ENCODE measurements at regions not wholly inside any gene's neighbourhood (a gene's known extent, or its start where the extent isn't known, plus 50 kb on each side); places are given as distances from the start of the nearest gene placed in this dataset.

DNA sequence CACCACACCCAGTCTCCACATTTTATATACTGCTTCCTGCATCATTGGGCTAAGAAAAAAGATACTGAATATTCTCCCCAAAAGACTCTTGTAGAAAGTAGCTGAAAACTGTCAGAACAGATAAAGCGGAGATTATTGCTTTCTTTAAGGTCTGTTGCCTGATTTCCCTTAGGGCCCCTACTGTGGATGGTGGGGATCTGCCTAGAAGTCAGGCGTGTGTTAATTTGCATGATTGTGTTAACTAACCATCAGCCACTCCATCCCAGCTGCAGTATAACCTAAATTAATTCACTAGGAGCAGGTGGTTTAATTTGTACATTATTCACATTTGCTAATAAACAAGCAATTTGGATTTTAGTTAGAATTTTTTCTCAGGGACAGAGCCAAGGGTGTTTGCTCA is 360.3 kb downstream of the FBXW7 start:
- BruUV-seq (replicated peaks), result no TSS peak
- POLR2A ChIA-PET, result interaction anchor here (0.6 kb wide), 1 partner anchor 88 kb away, joined by 4 read pairs; no protein-coding TSS in a partner anchor
- CTCF ChIA-PET (ENCODE audit: unreplicated experiment), result no interaction called here

DNA sequence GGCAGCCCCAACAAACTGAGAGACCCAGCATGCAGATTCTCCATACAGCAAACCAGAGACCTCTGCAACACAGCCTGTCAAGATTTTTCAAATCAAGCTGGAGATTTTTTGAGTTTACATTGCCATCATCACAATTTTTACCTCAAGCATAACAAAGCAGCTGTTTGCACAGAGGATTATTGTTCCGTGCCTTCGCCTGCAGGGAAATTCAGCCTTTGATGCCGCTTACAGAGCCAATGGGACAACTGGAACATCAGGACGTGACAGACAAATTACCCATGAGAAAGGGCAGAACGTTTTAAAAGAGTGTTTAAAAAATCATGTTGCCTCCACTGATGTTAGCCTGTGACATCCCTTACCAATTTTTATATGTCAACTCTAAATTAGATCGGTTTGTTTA is 363.7 kb downstream of the FBXW7 start:
- CTCF ChIA-PET (ENCODE audit: unreplicated experiment), result no interaction called here
- no peak overlapping the region for H3K4me2 ChIP-seq (ENCODE audit: low read length)
- H3K4me3 ChIP-seq (ENCODE audit: low read depth, low read length, poor library complexity, severe bottlenecking), result no peak overlapping the region
- POLR2A ChIA-PET, result interaction anchor here (0.5 to 1.6 kb wide), 2 partner anchors 16 to 467 kb away, joined by 4 read pairs; no protein-coding TSS in a partner anchor
- H4K20me1 ChIP-seq (ENCODE audit: insufficient read depth, low read length), result no peaks in the 10 kb centered on the region
- no peak overlapping the region for H2AFZ ChIP-seq (ENCODE audit: low read length)
- H3K9me3 ChIP-seq (ENCODE audit: low read length), result no peaks in the 10 kb centered on the region
- H3K9me2 ChIP-seq (ENCODE audit: insufficient read depth, low read length), result no peaks in the 10 kb centered on the region
- TF ChIP-seq, protein P1, sequence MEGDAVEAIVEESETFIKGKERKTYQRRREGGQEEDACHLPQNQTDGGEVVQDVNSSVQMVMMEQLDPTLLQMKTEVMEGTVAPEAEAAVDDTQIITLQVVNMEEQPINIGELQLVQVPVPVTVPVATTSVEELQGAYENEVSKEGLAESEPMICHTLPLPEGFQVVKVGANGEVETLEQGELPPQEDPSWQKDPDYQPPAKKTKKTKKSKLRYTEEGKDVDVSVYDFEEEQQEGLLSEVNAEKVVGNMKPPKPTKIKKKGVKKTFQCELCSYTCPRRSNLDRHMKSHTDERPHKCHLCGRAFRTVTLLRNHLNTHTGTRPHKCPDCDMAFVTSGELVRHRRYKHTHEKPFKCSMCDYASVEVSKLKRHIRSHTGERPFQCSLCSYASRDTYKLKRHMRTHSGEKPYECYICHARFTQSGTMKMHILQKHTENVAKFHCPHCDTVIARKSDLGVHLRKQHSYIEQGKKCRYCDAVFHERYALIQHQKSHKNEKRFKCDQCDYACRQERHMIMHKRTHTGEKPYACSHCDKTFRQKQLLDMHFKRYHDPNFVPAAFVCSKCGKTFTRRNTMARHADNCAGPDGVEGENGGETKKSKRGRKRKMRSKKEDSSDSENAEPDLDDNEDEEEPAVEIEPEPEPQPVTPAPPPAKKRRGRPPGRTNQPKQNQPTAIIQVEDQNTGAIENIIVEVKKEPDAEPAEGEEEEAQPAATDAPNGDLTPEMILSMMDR (conservative IDR thresholded peaks at IDR 0.05; ENCODE audit: low read length), result no peak
- no peak for TF ChIP-seq EZH2phosphoT487 (IDR thresholded peaks at IDR 0.05; ENCODE audit: borderline replicate concordance, low read depth, low read length)
- no peak overlapping the region for H3K27ac ChIP-seq (ENCODE audit: low read depth, low read length, poor library complexity, severe bottlenecking)
- H3K79me2 ChIP-seq (ENCODE audit: insufficient read depth, low read depth, low read length), result no peaks in the 10 kb centered on the region
- no peaks in the 10 kb centered on the region for H3K4me1 ChIP-seq (ENCODE audit: insufficient read depth, low read length, poor library complexity, severe bottlenecking)
- H3K36me3 ChIP-seq (ENCODE audit: insufficient read depth, low read length), result no peaks in the 10 kb centered on the region
- DNase-seq (ENCODE audit: low spot score), result no peak
- intact Hi-C loops (cut with micrococcal nuclease; ENCODE audit: unreplicated experiment), result no loop called here
- no TSS peak for BruUV-seq (replicated peaks)

More for the DNA sequence above, 360.3 kb downstream of the FBXW7 start:
- TF ChIP-seq EZH2phosphoT487 (IDR thresholded peaks at IDR 0.05; ENCODE audit: borderline replicate concordance, low read depth, low read length), result no peak
- TF ChIP-seq, protein P1 (conservative IDR thresholded peaks at IDR 0.05; ENCODE audit: low read length), result no peak
- no peaks in the 10 kb centered on the region for H3K36me3 ChIP-seq (ENCODE audit: insufficient read depth, low read length)
- H2AFZ ChIP-seq (ENCODE audit: low read length), result no peak overlapping the region
- no peak overlapping the region for H3K27ac ChIP-seq (ENCODE audit: low read depth, low read length, poor library complexity, severe bottlenecking)
- no peaks in the 10 kb centered on the region for H3K79me2 ChIP-seq (ENCODE audit: insufficient read depth, low read depth, low read length)
- intact Hi-C loops (cut with micrococcal nuclease; ENCODE audit: unreplicated experiment), result no loop called here
- no peaks in the 10 kb centered on the region for H3K9me3 ChIP-seq (ENCODE audit: low read length)
- H3K4me2 ChIP-seq (ENCODE audit: low read length), result no peak overlapping the region
- H3K4me3 ChIP-seq (ENCODE audit: low read depth, low read length, poor library complexity, severe bottlenecking), result no peak overlapping the region
- H3K9me2 ChIP-seq (ENCODE audit: insufficient read depth, low read length), result no peaks in the 10 kb centered on the region
- H3K4me1 ChIP-seq (ENCODE audit: insufficient read depth, low read length, poor library complexity, severe bottlenecking), result no peaks in the 10 kb centered on the region
- H4K20me1 ChIP-seq (ENCODE audit: insufficient read depth, low read length), result no peaks in the 10 kb centered on the region
- no peak for DNase-seq (ENCODE audit: low spot score)

DNA sequence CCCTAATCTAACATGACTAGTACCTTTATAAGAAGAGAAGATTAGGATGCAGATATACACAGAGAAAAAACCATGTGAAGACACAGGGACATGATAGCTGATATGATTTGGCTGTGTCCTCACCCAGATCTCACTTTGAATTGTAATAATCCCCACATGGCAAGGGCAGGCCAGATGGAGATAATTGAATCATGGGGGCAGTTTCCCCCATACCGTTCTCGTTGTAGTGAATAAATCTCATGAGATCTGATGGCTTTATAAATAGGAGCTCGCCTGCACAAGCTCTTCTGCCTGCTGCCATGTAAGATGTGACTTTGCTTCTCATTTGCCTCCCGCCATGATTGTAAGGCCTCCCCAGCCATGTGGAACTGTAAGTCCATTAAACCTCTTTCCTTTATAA is 364.3 kb downstream of the FBXW7 start:
- no TSS peak for BruUV-seq (replicated peaks)
- Histone ChIP-seq H3K36me3 (ENCODE audit: insufficient read depth, low read length) (no peaks in the 10 kb centered on the region), H3K4me3 (ENCODE audit: low read depth, low read length, poor library complexity, severe bottlenecking) (no peak overlapping the region), H3K9me2 (ENCODE audit: insufficient read depth, low read length) (no peaks in the 10 kb centered on the region), H3K27ac (ENCODE audit: low read depth, low read length, poor library complexity, severe bottlenecking) (no peak overlapping the region), H3K4me1 (ENCODE audit: insufficient read depth, low read length, poor library complexity, severe bottlenecking) (no peaks in the 10 kb centered on the region), H4K20me1 (ENCODE audit: insufficient read depth, low read length) (no peaks in the 10 kb centered on the region), H3K9me3 (ENCODE audit: low read length) (no peaks in the 10 kb centered on the region), H2AFZ (ENCODE audit: low read length) (no peak overlapping the region), H3K4me2 (ENCODE audit: low read length) (no peak overlapping the region), H3K79me2 (ENCODE audit: insufficient read depth, low read depth, low read length) (no peaks in the 10 kb centered on the region)
- intact Hi-C loops (cut with micrococcal nuclease; ENCODE audit: unreplicated experiment), result no loop called here
- DNase-seq (ENCODE audit: low spot score), result no peak
- ChIA-PET CTCF (ENCODE audit: unreplicated experiment) (no interaction called here), POLR2A (interaction anchor here (0.6 to 1.6 kb wide), 3 partner anchors 16 to 124 kb away, joined by 3 to 4 read pairs (median 4); no protein-coding TSS in a partner anchor)
- TF ChIP-seq EZH2phosphoT487 (IDR thresholded peaks at IDR 0.05; ENCODE audit: borderline replicate concordance, low read depth, low read length), result no peak
- TF ChIP-seq, protein P1 (conservative IDR thresholded peaks at IDR 0.05; ENCODE audit: low read length), result no peak

Data from OCI-LY7 (cell line).